ENCODE measurements at regions not wholly inside any gene's neighbourhood (a gene's known extent, or its start where the extent isn't known, plus 50 kb on each side); places are given as distances from the start of the nearest gene placed in this dataset.

DNA sequence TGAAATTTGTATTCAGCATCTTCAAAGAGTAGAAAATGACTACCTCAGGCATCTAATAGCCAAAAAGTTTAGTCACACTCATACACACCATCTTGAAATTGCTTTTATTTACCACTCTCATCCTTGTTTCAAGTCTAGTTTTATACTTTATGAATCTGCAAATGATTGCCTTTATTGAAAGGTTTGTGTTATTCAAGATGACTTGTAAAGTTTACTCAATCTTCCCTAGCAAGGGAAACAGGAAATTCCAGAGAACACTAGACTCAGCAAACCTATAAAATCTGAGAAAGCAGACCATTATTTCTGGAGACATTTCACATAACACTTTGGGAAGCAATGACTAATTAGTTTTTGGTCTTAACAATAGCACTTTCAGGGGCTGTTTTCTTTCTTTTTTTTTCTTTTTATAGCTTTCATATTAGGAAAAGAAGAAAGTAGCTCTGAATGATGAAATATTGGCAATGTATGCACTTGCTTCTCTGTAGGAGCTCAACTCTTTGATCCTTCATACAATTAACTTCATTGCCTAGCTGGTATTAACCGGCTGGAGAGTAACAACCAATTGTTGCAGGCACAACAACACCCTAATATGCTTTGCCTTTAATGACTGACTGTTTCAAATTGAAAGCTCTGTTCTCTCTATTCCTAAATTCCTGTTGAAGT lies 68.9 kb upstream of the HDAC9 start:
- TF ChIP-seq EZH2 (IDR thresholded peaks at IDR 0.05), result no peak
- TF ChIP-seq, protein P1, sequence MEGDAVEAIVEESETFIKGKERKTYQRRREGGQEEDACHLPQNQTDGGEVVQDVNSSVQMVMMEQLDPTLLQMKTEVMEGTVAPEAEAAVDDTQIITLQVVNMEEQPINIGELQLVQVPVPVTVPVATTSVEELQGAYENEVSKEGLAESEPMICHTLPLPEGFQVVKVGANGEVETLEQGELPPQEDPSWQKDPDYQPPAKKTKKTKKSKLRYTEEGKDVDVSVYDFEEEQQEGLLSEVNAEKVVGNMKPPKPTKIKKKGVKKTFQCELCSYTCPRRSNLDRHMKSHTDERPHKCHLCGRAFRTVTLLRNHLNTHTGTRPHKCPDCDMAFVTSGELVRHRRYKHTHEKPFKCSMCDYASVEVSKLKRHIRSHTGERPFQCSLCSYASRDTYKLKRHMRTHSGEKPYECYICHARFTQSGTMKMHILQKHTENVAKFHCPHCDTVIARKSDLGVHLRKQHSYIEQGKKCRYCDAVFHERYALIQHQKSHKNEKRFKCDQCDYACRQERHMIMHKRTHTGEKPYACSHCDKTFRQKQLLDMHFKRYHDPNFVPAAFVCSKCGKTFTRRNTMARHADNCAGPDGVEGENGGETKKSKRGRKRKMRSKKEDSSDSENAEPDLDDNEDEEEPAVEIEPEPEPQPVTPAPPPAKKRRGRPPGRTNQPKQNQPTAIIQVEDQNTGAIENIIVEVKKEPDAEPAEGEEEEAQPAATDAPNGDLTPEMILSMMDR (IDR thresholded peaks at IDR 0.05), result no peak

Measured in neural progenitor cell (in vitro differentiated cells).